ENCODE measurements at regions not wholly inside any gene's neighbourhood (a gene's known extent, or its start where the extent isn't known, plus 50 kb on each side); places are given as distances from the start of the nearest gene placed in this dataset.

GRCh38 chr15:37794947-37795346 is 139.5 kb upstream of the TMCO5A start:
- Histone ChIP-seq H3K4me1 (ENCODE audit: control insufficient read depth, extremely low read depth, insufficient read depth, low read length) (peaks cover 4% of the 10 kb centered on the region), H3K27me3 (ENCODE audit: control insufficient read depth, insufficient read depth, low read length) (no peaks in the 10 kb centered on the region), H3K4me2 (ENCODE audit: extremely low read depth, insufficient read depth, low read length) (no peak overlapping the region), H3K36me3 (ENCODE audit: control insufficient read depth, insufficient read depth, low read length) (no peaks in the 10 kb centered on the region), H3K4me3 (replicated peaks in 1 of 4; ENCODE audit: control extremely low read depth in 1 of 4, insufficient read depth in 1 of 4, low read depth in 3 of 4, low read length in 4 of 4) (no peak overlapping the region), H3K79me2 (ENCODE audit: control insufficient read depth, insufficient read depth, low read length) (no peaks in the 10 kb centered on the region), H3K9me3 (ENCODE audit: control insufficient read depth, insufficient read depth, low read depth, low read length) (no peaks in the 10 kb centered on the region), H3K9ac (ENCODE audit: insufficient read depth, low read length) (no peak overlapping the region), H4K20me1 (ENCODE audit: control insufficient read depth, extremely low read depth, insufficient read depth, low read length) (no peaks in the 10 kb centered on the region), H3K27ac (ENCODE audit: insufficient read depth, low read length) (no peak overlapping the region), H2AFZ (ENCODE audit: low read length) (no peak overlapping the region)
- TF ChIP-seq CTCF (conservative IDR thresholded peaks at IDR 0.05 in 1 of 2, IDR thresholded peaks at IDR 0.05 in 1 of 2; ENCODE audit: low read depth in 1 of 2, low read length in 2 of 2), result no peak
- no peak for TF ChIP-seq EZH2 (IDR thresholded peaks at IDR 0.05; ENCODE audit: low read length, missing control alignments)
- no peak for DNase-seq (ENCODE audit: low read depth in 2 of 2)

- no peak overlapping the region for H3K27ac ChIP-seq (ENCODE audit: insufficient read depth, low read length)
- H3K36me3 ChIP-seq (ENCODE audit: control insufficient read depth, insufficient read depth, low read length), result no peaks in the 10 kb centered on the region
- H3K9me3 ChIP-seq (ENCODE audit: control insufficient read depth, insufficient read depth, low read depth, low read length), result no peaks in the 10 kb centered on the region
- H3K4me1 ChIP-seq (ENCODE audit: control insufficient read depth, extremely low read depth, insufficient read depth, low read length), result no peaks in the 10 kb centered on the region
- TF ChIP-seq CTCF (conservative IDR thresholded peaks at IDR 0.05 in 1 of 2, IDR thresholded peaks at IDR 0.05 in 1 of 2; ENCODE audit: low read depth in 1 of 2, low read length in 2 of 2) (no peak), EZH2 (IDR thresholded peaks at IDR 0.05; ENCODE audit: low read length, missing control alignments) (no peak)
- no peak overlapping the region for H2AFZ ChIP-seq (ENCODE audit: low read length)
- no peaks in the 10 kb centered on the region for H3K27me3 ChIP-seq (ENCODE audit: control insufficient read depth, insufficient read depth, low read length)
- DNase-seq (ENCODE audit: low read depth in 2 of 2), result no peak
- no peaks in the 10 kb centered on the region for H3K79me2 ChIP-seq (ENCODE audit: control insufficient read depth, insufficient read depth, low read length)
- no peak overlapping the region for H3K9ac ChIP-seq (ENCODE audit: insufficient read depth, low read length)
- H3K4me2 ChIP-seq (ENCODE audit: extremely low read depth, insufficient read depth, low read length), result no peak overlapping the region
- no peak overlapping the region for H3K4me3 ChIP-seq (replicated peaks in 1 of 4; ENCODE audit: control extremely low read depth in 1 of 4, insufficient read depth in 1 of 4, low read depth in 3 of 4, low read length in 4 of 4)
- no peaks in the 10 kb centered on the region for H4K20me1 ChIP-seq (ENCODE audit: control insufficient read depth, extremely low read depth, insufficient read depth, low read length)
Observed at GRCh38 chr15:37801529-37801928, 132.9 kb upstream of the TMCO5A start.

GRCh38 chr15:37806808-37807207 is 127.6 kb upstream of the TMCO5A start:
- Histone ChIP-seq H3K4me3 (replicated peaks in 1 of 4; ENCODE audit: control extremely low read depth in 1 of 4, insufficient read depth in 1 of 4, low read depth in 3 of 4, low read length in 4 of 4) (no peak overlapping the region), H3K9me3 (ENCODE audit: control insufficient read depth, insufficient read depth, low read depth, low read length) (no peaks in the 10 kb centered on the region), H4K20me1 (ENCODE audit: control insufficient read depth, extremely low read depth, insufficient read depth, low read length) (no peaks in the 10 kb centered on the region), H3K9ac (ENCODE audit: insufficient read depth, low read length) (no peak overlapping the region), H2AFZ (ENCODE audit: low read length) (no peak overlapping the region), H3K4me2 (ENCODE audit: extremely low read depth, insufficient read depth, low read length) (no peak overlapping the region), H3K4me1 (ENCODE audit: control insufficient read depth, extremely low read depth, insufficient read depth, low read length) (no peaks in the 10 kb centered on the region), H3K27me3 (ENCODE audit: control insufficient read depth, insufficient read depth, low read length) (no peaks in the 10 kb centered on the region), H3K79me2 (ENCODE audit: control insufficient read depth, insufficient read depth, low read length) (no peaks in the 10 kb centered on the region), H3K27ac (ENCODE audit: insufficient read depth, low read length) (no peak overlapping the region), H3K36me3 (ENCODE audit: control insufficient read depth, insufficient read depth, low read length) (no peaks in the 10 kb centered on the region)
- TF ChIP-seq CTCF (conservative IDR thresholded peaks at IDR 0.05 in 1 of 2, IDR thresholded peaks at IDR 0.05 in 1 of 2; ENCODE audit: low read depth in 1 of 2, low read length in 2 of 2) (no peak), EZH2 (IDR thresholded peaks at IDR 0.05; ENCODE audit: low read length, missing control alignments) (no peak)
- DNase-seq (ENCODE audit: low read depth in 2 of 2), result no peak

Data from fibroblast of lung (primary cell).